Activated T-cell treated with anti-CD3 and anti-CD28 coated beads, Interleukin-2, amount 50 U/mL, for 72 hours (primary cell): ENCODE measurements at regions not wholly inside any gene's neighbourhood (a gene's known extent, or its start where the extent isn't known, plus 50 kb on each side); places are given as distances from the start of the nearest gene placed in this dataset.

Source experiments
- ATAC-seq, 2 donors: fragments of 150-1000 bp; cut with Tn5 transposase; replicated peaks in 1 of 2; 2 replicates each; pipeline ENCODE4 v1.10.0; 2021; ENCODE audit warnings: moderate library complexity in 2 of 2, mild to moderate bottlenecking in 1 of 2
- DNase-seq, 2 donors: peaks; one replicate each; pipeline ENCODE4 v3.0.0; 2021 to 2022; ENCODE audit warnings: mixed read lengths in 1 of 2
- H3K27ac Mint-ChIP-seq: one replicate; pipeline ENCODE4 v1.8.0; 2022; ENCODE audit warnings: mild to moderate bottlenecking, moderate library complexity, mixed read lengths
- H3K27me3 Mint-ChIP-seq: one replicate; pipeline ENCODE4 v1.8.0; 2022; ENCODE audit warnings: low read depth, mixed read lengths
- H3K36me3 Mint-ChIP-seq, 2 donors: one replicate each; pipeline ENCODE4 v1.8.0; 2022; ENCODE audit warnings: mixed read lengths in 2 of 2, mild to moderate bottlenecking in 1 of 2; ENCODE audit not compliant: insufficient read depth in 2 of 2
- H3K4me1 Mint-ChIP-seq: one replicate; pipeline ENCODE4 v1.8.0; 2022; ENCODE audit warnings: low read depth, mixed read lengths
- H3K4me3 Mint-ChIP-seq, 2 donors: one replicate each; pipeline ENCODE4 v1.8.0; 2022; ENCODE audit warnings: mild to moderate bottlenecking in 2 of 2, mixed read lengths in 2 of 2, moderate library complexity in 2 of 2
- H3K9me3 Mint-ChIP-seq, 2 donors: one replicate each; pipeline ENCODE4 v1.8.0; 2022; ENCODE audit warnings: mixed read lengths in 2 of 2

- Mint-ChIP-seq H3K27ac (no peak overlapping the region), H3K9me3 (peaks cover 2 to 3% of the 10 kb centered on the region in 2 donors), H3K27me3 (no peaks in the 10 kb centered on the region), H3K36me3 (no peaks in the 10 kb centered on the region), H3K4me3 (no peak overlapping the region), H3K4me1 (no peaks in the 10 kb centered on the region)
- ATAC-seq = no peak
- no peak for DNase-seq
Measured at GRCh38 chr3:19093084-19093483, 55.2 kb upstream of the KCNH8 start.

- ATAC-seq (no peak), DNase-seq (no peak)
- Mint-ChIP-seq H3K4me1 (no peaks in the 10 kb centered on the region), H3K4me3 (no peak overlapping the region), H3K36me3 (no peaks in the 10 kb centered on the region), H3K9me3 (no peaks in the 10 kb centered on the region), H3K27me3 (no peaks in the 10 kb centered on the region), H3K27ac (no peak overlapping the region)
Measured at GRCh38 chr3:19077388-19077787, 70.9 kb upstream of the KCNH8 start.

DNA sequence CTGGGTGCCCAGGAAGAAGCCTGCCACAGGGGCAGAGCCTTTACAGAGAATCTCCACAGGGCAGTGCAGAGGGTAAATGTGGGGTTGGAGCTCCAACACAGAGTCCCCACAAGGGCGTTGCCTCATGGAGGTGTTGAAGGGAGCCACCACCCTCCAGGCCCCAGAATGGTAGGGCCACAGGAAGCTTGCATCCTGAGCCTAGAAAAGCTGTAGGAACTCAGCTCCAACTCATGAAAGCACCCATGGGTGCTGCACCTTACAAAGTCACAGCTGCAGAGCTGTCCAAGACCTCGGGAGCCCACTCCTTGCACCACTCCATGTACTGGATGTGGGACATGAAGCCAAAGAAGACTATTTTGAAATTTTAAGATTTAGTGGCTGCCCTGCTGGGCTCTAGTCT lies 73.3 kb upstream of the KCNH8 start:
- ATAC-seq = no peak
- no peak for DNase-seq
- Mint-ChIP-seq H3K4me1 (no peaks in the 10 kb centered on the region), H3K27me3 (no peaks in the 10 kb centered on the region), H3K27ac (no peak overlapping the region), H3K9me3 (no peaks in the 10 kb centered on the region), H3K4me3 (no peak overlapping the region), H3K36me3 (no peaks in the 10 kb centered on the region)

GRCh38 chr3:19074257-19074900 lies 73.9 kb upstream of the KCNH8 start:
- DNase-seq (no peak), ATAC-seq (no peak)
- no peaks in the 10 kb centered on the region for H3K4me1 Mint-ChIP-seq
- no peaks in the 10 kb centered on the region for H3K36me3 Mint-ChIP-seq
- no peaks in the 10 kb centered on the region for H3K9me3 Mint-ChIP-seq
- no peaks in the 10 kb centered on the region for H3K27me3 Mint-ChIP-seq
- H3K27ac Mint-ChIP-seq = no peak overlapping the region
- H3K4me3 Mint-ChIP-seq = no peak overlapping the region

DNA sequence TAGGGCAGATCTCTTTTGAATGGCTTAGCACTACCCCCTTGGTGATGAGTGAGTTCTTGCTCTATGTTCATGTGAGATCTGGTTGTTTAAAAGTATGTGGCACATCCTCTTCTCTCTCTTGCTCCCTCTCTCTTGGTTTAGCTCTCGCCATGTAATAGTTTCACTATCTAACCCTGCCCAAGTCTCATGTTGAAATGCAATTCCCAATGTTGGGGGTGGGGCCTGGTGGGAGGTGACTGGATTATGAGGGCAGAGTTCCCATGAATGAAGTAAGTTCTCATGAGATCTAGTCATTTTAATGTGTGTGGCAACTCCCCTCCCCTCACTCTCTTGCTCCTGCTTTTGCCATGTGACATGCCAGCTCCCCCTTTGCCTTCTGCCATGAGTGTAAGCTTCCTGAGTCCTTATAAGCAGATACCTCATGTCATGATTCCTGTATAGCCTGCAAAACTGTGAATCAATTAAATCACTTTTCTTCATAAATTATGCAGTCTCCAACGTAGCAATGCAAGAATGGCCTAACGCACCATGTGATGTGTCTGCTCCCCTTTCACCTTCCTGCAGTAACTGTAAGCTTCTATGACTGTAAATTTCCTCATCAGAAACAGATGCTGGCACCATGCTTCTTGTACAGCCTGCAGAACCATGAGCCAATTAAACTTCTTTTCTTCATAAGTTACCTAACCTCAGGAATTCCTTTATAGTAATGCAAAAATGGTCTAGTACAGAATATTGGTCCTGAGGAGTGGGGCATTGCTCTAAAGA lies 74.8 kb upstream of the KCNH8 start:
- no peaks in the 10 kb centered on the region for H3K4me1 Mint-ChIP-seq
- no peaks in the 10 kb centered on the region for H3K36me3 Mint-ChIP-seq
- no peak overlapping the region for H3K27ac Mint-ChIP-seq
- no peaks in the 10 kb centered on the region for H3K9me3 Mint-ChIP-seq
- no peak for DNase-seq
- H3K4me3 Mint-ChIP-seq = no peak overlapping the region
- H3K27me3 Mint-ChIP-seq = no peaks in the 10 kb centered on the region
- no peak for ATAC-seq

DNA sequence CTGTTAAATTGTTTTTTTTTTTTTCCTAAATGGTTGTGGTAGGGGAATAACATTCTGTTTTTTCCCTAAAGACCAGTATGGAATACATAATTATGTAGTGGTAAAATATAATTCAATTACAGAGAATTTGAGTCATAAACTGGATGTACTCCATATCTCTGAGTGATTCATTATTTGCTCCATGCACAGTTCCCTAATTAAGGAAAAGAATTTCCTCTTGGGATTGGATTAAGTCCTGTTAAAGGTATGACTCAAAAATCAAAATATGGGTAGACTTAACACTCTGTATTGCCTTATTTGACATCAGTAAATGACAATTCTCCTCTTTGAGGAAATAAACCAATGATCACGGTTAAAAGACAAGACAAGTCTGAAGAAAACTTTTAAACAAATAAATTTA lies 78.0 kb upstream of the KCNH8 start:
- ATAC-seq = no peak
- Mint-ChIP-seq H3K27me3 (no peaks in the 10 kb centered on the region), H3K27ac (no peak overlapping the region), H3K36me3 (no peaks in the 10 kb centered on the region), H3K4me3 (no peak overlapping the region), H3K4me1 (no peaks in the 10 kb centered on the region), H3K9me3 (no peaks in the 10 kb centered on the region)
- DNase-seq = no peak

DNA sequence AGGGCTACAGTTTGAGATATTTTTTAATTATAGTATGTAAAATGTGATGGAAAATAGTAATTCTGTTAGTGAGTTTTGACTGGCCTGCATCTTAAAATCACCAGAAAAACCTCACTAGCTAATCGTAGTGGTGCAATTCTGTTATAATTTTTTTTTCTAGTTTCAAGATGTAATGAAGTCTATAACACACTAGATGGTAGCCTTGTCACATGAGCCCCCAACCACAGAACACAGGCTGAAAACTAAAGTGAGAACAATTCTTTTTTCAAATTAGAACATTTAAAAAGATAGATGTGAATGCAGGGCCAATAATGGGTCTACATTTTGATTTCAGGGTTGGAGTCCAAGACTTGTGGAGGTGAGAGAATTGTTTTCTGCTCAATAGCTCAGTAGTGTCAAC lies 83.3 kb upstream of the KCNH8 start:
- no peaks in the 10 kb centered on the region for H3K36me3 Mint-ChIP-seq
- H3K27me3 Mint-ChIP-seq = no peaks in the 10 kb centered on the region
- DNase-seq = no peak
- no peak overlapping the region for H3K27ac Mint-ChIP-seq
- ATAC-seq = peak in 1 of 2 donors; percentile 32
- no peak overlapping the region for H3K4me3 Mint-ChIP-seq
- no peaks in the 10 kb centered on the region for H3K4me1 Mint-ChIP-seq
- H3K9me3 Mint-ChIP-seq = no peaks in the 10 kb centered on the region

GRCh38 chr3:19063936-19064335 lies 84.4 kb upstream of the KCNH8 start:
- H3K36me3 Mint-ChIP-seq = no peaks in the 10 kb centered on the region
- no peak overlapping the region for H3K4me3 Mint-ChIP-seq
- ATAC-seq = no peak

GRCh38 chr3:19060404-19060803 lies 87.9 kb upstream of the KCNH8 start:
- no peak for ATAC-seq
- no peaks in the 10 kb centered on the region for H3K9me3 Mint-ChIP-seq
- H3K36me3 Mint-ChIP-seq = no peaks in the 10 kb centered on the region
- no peaks in the 10 kb centered on the region for H3K27me3 Mint-ChIP-seq
- H3K27ac Mint-ChIP-seq = no peak overlapping the region
- H3K4me3 Mint-ChIP-seq = no peak overlapping the region
- no peaks in the 10 kb centered on the region for H3K4me1 Mint-ChIP-seq
- DNase-seq = no peak

More at GRCh38 chr3:19063936-19064335, 84.4 kb upstream of the KCNH8 start:
- Mint-ChIP-seq H3K9me3 (no peaks in the 10 kb centered on the region), H3K4me1 (no peaks in the 10 kb centered on the region), H3K27ac (no peak overlapping the region), H3K27me3 (no peaks in the 10 kb centered on the region)
- no peak for DNase-seq

GRCh38 chr3:19052874-19053273 lies 95.4 kb upstream of the KCNH8 start:
- Mint-ChIP-seq H3K27ac (no peak overlapping the region), H3K9me3 (no peaks in the 10 kb centered on the region), H3K27me3 (peaks cover 4% of the 10 kb centered on the region), H3K4me1 (no peaks in the 10 kb centered on the region), H3K36me3 (no peaks in the 10 kb centered on the region), H3K4me3 (no peak overlapping the region)
- ATAC-seq (no peak), DNase-seq (no peak)

DNA sequence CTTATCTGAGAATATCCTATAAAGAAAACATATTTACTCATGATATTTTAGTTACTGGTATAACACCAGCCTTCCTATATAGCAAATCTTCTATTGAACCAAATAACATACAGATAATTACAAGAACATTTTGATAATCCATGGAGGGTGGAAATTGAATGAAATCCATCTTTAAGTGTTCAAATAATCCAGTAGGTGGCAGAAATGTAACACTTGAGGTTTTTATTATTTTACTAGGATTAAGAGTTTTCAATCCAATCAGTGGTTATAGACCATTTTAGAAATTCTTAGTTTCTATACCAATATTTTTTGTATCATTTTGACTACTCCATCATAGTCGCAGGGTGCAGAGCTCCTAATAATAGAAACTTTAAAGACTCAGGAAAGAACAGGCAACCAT lies 101.9 kb upstream of the KCNH8 start:
- no peak overlapping the region for H3K27ac Mint-ChIP-seq
- DNase-seq (no peak), ATAC-seq (no peak)
- peaks cover 6% of the 10 kb centered on the region for H3K27me3 Mint-ChIP-seq
- no peaks in the 10 kb centered on the region for H3K9me3 Mint-ChIP-seq
- H3K36me3 Mint-ChIP-seq = no peaks in the 10 kb centered on the region
- no peak overlapping the region for H3K4me3 Mint-ChIP-seq
- no peaks in the 10 kb centered on the region for H3K4me1 Mint-ChIP-seq

DNA sequence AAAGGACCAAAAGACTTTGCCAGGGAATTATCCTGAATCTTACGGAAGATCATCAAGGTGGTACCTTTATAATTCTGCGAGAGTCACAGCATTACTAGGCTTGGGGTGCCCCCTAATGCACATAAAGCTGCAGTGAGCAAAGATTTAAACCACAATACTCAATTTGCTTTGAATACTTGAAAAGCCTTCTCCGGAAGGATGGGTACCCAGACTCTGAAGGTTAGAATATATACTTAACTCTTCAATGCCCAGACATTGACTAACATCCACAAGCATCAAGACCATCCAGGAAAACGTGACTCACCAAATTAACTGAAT lies 117.8 kb upstream of the KCNH8 start:
- Mint-ChIP-seq H3K4me3 (no peak overlapping the region), H3K27ac (no peak overlapping the region), H3K27me3 (no peaks in the 10 kb centered on the region), H3K4me1 (peaks cover 6% of the 10 kb centered on the region), H3K9me3 (peaks cover 0 to 1% of the 10 kb centered on the region in 2 donors), H3K36me3 (no peaks in the 10 kb centered on the region)
- DNase-seq (peak; percentile 10 to 14), ATAC-seq (peak; percentile 64 to 66)

GRCh38 chr3:19029837-19030521 lies 118.3 kb upstream of the KCNH8 start:
- Mint-ChIP-seq H3K9me3 (peaks cover 0 to 1% of the 10 kb centered on the region in 2 donors), H3K27ac (no peak overlapping the region), H3K4me1 (peaks cover 6% of the 10 kb centered on the region), H3K36me3 (no peaks in the 10 kb centered on the region), H3K4me3 (no peak overlapping the region), H3K27me3 (no peaks in the 10 kb centered on the region)
- DNase-seq (peak in 1 of 2 donors; percentile 3), ATAC-seq (peak; percentile 73 to 80)
